ENCODE measurements at regions not wholly inside any gene's neighbourhood (a gene's known extent, or its start where the extent isn't known, plus 50 kb on each side); places are given as distances from the start of the nearest gene placed in this dataset.
"Not testable (repeated sequence)": the region's sequence is repeated elsewhere in the genome, so short reads cannot be mapped to it uniquely, and the experiment has no call there.

DNA sequence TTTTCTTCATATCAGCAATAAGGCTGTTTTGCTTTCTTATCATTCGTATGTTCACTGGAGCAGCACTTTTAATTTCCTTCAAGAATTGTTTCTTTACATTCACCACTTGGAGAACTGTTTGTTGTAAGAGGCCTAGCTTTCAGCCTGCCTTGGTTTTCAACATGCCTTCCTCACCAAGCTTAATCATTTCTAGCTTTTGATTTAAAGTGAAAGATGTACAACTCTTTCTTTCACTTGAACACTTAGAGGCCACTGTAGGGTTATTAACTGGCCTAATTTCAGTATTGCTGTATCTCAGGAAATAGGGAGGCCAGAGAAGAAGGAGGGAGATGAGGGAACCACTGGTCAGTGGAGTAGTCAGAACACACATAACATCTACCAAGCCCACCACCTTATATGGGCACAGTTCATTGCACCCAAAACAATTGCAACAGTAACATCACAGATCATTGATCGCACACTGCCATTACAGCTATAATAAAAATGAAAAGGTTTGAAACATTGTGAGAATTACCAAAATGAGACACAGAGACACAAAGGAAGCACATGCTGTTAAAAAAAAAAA, 181.4 kb upstream of the TUBA3C start:
- Histone ChIP-seq H3K4me1 (no peaks in the 10 kb centered on the region), H3K9me3 (peaks cover 0 to 8% (median 0%) of the 10 kb centered on the region in 4 donors), H3K36me3 (no peaks in the 10 kb centered on the region), H3K4me3 (no peak overlapping the region), H3K27me3 (no peaks in the 10 kb centered on the region), H3K27ac (no peak overlapping the region)
- 33 to 37% methylated on average over 2 of the region's 2 CpGs for WGBS, 2 donors
- no peak for DNase-seq
- TF ChIP-seq POLR2AphosphoS5 (IDR thresholded peaks at IDR 0.05): no peak
- TF ChIP-seq, protein P1, sequence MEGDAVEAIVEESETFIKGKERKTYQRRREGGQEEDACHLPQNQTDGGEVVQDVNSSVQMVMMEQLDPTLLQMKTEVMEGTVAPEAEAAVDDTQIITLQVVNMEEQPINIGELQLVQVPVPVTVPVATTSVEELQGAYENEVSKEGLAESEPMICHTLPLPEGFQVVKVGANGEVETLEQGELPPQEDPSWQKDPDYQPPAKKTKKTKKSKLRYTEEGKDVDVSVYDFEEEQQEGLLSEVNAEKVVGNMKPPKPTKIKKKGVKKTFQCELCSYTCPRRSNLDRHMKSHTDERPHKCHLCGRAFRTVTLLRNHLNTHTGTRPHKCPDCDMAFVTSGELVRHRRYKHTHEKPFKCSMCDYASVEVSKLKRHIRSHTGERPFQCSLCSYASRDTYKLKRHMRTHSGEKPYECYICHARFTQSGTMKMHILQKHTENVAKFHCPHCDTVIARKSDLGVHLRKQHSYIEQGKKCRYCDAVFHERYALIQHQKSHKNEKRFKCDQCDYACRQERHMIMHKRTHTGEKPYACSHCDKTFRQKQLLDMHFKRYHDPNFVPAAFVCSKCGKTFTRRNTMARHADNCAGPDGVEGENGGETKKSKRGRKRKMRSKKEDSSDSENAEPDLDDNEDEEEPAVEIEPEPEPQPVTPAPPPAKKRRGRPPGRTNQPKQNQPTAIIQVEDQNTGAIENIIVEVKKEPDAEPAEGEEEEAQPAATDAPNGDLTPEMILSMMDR (IDR thresholded peaks at IDR 0.05): no peak
- TF ChIP-seq POLR2A (IDR thresholded peaks at IDR 0.05): no peak
- no peak for TF ChIP-seq EP300 (IDR thresholded peaks at IDR 0.05)
- intact Hi-C loops (cut with DNase I): no loop called here

DNA sequence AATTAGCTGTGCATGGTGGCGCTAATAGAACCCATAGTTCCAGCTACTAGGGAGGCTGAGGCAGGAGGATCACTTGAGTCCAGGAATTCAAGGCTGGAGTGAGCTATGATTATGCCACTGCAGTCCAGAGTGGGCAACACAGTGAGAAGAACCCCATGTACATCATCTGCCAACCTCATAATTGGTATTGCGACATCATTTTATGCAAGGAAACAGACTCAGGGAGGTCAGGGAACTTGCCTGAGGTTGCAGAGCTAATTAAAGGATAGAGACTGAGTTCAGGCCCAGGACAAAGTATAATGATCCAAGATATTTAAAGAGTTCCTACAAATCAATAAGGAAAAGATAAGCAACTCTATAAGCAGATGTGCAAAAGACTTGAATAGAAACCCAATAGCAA, 178.1 kb upstream of the TUBA3C start:
- intact Hi-C loops (cut with DNase I); H3K4me1 ChIP-seq; H3K27me3 ChIP-seq; H3K27ac ChIP-seq; H3K9me3 ChIP-seq; DNase-seq; H3K4me3 ChIP-seq; H3K36me3 ChIP-seq: not testable (repeated sequence)
- 92 to 94% methylated on average over 2 of the region's 2 CpGs for WGBS, 2 donors

GRCh38 chr13:19345916-19346422, 164.3 kb upstream of the TUBA3C start:
- Histone ChIP-seq H3K4me3 (no peak overlapping the region), H3K36me3 (no peaks in the 10 kb centered on the region), H3K27me3 (peaks cover 0 to 20% (median 0%) of the 10 kb centered on the region in 3 donors), H3K4me1 (no peaks in the 10 kb centered on the region), H3K27ac (no peak overlapping the region), H3K9me3 (no peaks in the 10 kb centered on the region)
- 85 to 89% methylated on average over 14 of the region's 14 CpGs for WGBS, 2 donors
- no peak for DNase-seq
- TF ChIP-seq, protein P1 (IDR thresholded peaks at IDR 0.05): no peak
- TF ChIP-seq POLR2A (IDR thresholded peaks at IDR 0.05) (no peak), EP300 (IDR thresholded peaks at IDR 0.05) (no peak), POLR2AphosphoS5 (IDR thresholded peaks at IDR 0.05) (no peak)
- intact Hi-C loops (cut with DNase I): no loop called here

DNA sequence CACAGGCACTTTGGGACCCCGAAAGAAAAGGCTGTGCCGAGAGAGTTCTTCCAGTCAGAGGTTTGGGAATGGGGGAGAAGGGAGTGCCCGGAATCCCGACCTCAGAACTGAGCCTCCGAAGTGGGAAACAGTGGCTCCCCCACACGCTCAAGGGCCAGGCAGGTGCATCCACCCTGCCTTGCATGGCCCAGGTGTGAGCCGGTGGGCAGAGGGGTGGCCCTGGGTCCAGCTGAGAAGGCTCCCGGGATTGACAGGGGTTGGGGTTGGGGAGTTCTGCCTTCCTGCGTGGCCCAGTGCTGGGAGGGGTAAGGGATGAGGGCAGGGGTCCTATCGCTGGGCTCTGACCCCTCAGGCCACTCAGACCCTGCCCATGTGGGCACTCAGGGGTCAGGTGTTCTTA, 163.5 kb upstream of the TUBA3C start:
- intact Hi-C loops (cut with DNase I): no loop called here
- no peak overlapping the region for H3K4me3 ChIP-seq
- no peak for TF ChIP-seq POLR2A (IDR thresholded peaks at IDR 0.05)
- TF ChIP-seq EP300 (IDR thresholded peaks at IDR 0.05): no peak
- no peak for TF ChIP-seq POLR2AphosphoS5 (IDR thresholded peaks at IDR 0.05)
- TF ChIP-seq, protein P1 (IDR thresholded peaks at IDR 0.05): no peak
- H3K4me1 ChIP-seq: no peaks in the 10 kb centered on the region
- H3K27me3 ChIP-seq: peaks cover 0 to 20% (median 0%) of the 10 kb centered on the region in 3 donors
- H3K27ac ChIP-seq: no peak overlapping the region
- no peaks in the 10 kb centered on the region for H3K9me3 ChIP-seq
- DNase-seq: no peak
- WGBS, 2 donors: 62 to 64% methylated on average over 10 of the region's 10 CpGs
- H3K36me3 ChIP-seq: no peaks in the 10 kb centered on the region

DNA sequence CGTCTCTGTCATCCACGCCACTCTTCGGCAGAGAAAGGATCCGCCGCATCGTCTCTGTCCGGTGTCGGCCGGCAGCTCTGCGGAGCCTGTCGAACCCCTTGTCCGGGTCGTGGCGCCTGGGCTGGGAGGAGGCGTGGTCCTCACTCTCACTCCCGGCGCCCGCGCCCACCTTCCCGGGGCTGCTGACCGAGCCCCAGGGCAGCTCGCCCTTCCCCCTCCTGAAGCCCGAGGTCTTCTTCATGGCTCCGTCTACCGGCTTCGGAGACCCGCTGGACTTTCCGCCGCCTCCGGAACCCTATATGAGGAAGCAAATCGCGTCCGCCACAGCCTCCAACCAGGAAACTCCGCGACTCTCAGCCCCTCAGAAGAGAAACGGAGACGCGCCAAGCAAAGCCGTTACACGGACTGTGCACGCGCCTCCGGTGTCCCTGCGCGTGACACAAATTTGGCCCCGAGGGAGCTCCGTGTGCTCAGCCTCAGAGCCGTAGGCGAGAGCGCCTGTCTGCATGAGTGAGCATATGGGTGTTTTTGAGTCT, 163.0 kb upstream of the TUBA3C start:
- DNase-seq; H3K27ac ChIP-seq; H3K9me3 ChIP-seq; H3K36me3 ChIP-seq; H3K4me1 ChIP-seq; intact Hi-C loops (cut with DNase I): not testable (repeated sequence)
- H3K4me3 ChIP-seq: peak overlapping the region in 3 of 4 donors; percentile 9 to 29 (median 16)
- WGBS, 2 donors: 20 to 49% methylated on average over 44 of the region's 50 CpGs
- H3K27me3 ChIP-seq: peaks cover 0 to 20% (median 0%) of the 10 kb centered on the region in 3 donors

DNA sequence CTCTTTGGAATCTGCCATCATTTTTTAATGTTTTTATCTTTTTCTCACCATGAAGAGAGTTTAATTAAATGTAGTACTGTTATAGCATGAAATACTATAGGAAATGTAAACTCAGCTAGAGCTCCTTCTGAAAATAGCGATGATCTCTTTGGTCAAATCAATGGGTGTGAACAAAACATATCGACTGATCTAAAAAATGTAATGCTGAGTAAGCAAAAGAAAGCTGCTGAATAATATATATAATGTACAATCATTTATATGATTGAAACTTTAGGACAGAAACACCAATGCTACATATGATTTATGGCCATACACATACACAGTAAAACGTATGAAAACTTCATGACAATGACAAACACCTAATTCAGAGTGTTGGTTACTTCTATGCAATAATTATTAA, 150.8 kb upstream of the TUBA3C start:
- Histone ChIP-seq H3K27me3 (no peaks in the 10 kb centered on the region), H3K27ac (no peak overlapping the region), H3K4me1 (no peaks in the 10 kb centered on the region), H3K36me3 (no peaks in the 10 kb centered on the region), H3K4me3 (no peak overlapping the region), H3K9me3 (no peaks in the 10 kb centered on the region)
- TF ChIP-seq EP300 (IDR thresholded peaks at IDR 0.05) (no peak), POLR2A (IDR thresholded peaks at IDR 0.05) (no peak), POLR2AphosphoS5 (IDR thresholded peaks at IDR 0.05) (no peak)
- TF ChIP-seq, protein P1 (IDR thresholded peaks at IDR 0.05): no peak
- intact Hi-C loops (cut with DNase I): no loop called here
- WGBS, 2 donors: 60 to 69% methylated on average over 3 of the region's 3 CpGs
- DNase-seq: no peak

Measured in sigmoid colon (tissue), 6 donors.